GM12878 (cell line): ENCODE measurements at regions not wholly inside any gene's neighbourhood (a gene's known extent, or its start where the extent isn't known, plus 50 kb on each side); places are given as distances from the start of the nearest gene placed in this dataset.

Experiments used
- ATAC-seq: fragments of 200-7000 bp; cut with Tn5 transposase; 3 replicates; pipeline ENCODE4 v1.9.1; 2020; ENCODE audit warnings: mild to moderate bottlenecking, moderate library complexity
- BruUV-seq: library from RNA; stranded (reverse); fragments of 400-500 nt; replicated peaks from 2 replicates; lab custom pipeline; 2021; lab: Mats Ljungman, UMichigan
- CTCF ChIA-PET: fragments of 300-600 bp; sonication (Branson Sonifier 250); formaldehyde crosslinking; extraction: SDS; loops from one replicate; lab custom pipeline; 2021; ENCODE audit warnings: inconsistent platforms; lab: Yijun Ruan, JAX
- POLR2A ChIA-PET: fragments of 350-600 bp; formaldehyde crosslinking; extraction: SDS; loops from one replicate; lab custom pipeline; 2021; ENCODE audit warnings: inconsistent platforms; lab: Charles Lee
- RAD21 ChIA-PET: fragments of 300-600 bp; sonication (Branson Sonifier 250); formaldehyde crosslinking; loops from one replicate; lab custom pipeline; 2023; ENCODE audit warnings: antibody characterized with exemption; ENCODE audit not compliant: unreplicated experiment; lab: Charles Lee
- SMC1A ChIA-PET: fragments of 300-600 bp; sonication (Branson Sonifier 250); formaldehyde crosslinking; loops from one replicate; lab custom pipeline; 2023; ENCODE audit not compliant: unreplicated experiment, uncharacterized antibody; lab: Charles Lee
- DNase-seq: peaks from one replicate; pipeline ENCODE4 v3.0.0-alpha.2; 2011; ENCODE audit warnings: low read depth, low spot score
- FAIRE-seq: peaks from 3 replicates; lab custom pipeline; 2011; peaks lifted over from hg19 to GRCh38; lab: Jason Lieb, UNC
- H2AFZ ChIP-seq: 2 replicates; pipeline ENCODE4 v1.6.0; 2011; ENCODE audit warnings: low read depth, low read length, control low read depth; ENCODE audit not compliant: control insufficient read depth
- H3K27ac ChIP-seq: 2 replicates; pipeline ENCODE4 v1.5.1; 2011; ENCODE audit warnings: control low read depth; ENCODE audit not compliant: control insufficient read depth, insufficient read depth
- H3K27me3 ChIP-seq, 2 experiments: replicated peaks in 1 of 2; 2 replicates each; pipeline versions ENCODE4 v1.6.0 to v1.6.1; 2011; ENCODE audit warnings: low read length in 1 of 2; ENCODE audit not compliant: control insufficient read depth in 2 of 2, insufficient read depth in 2 of 2
- H3K36me3 ChIP-seq, 2 experiments: 2 replicates each; pipeline ENCODE4 v1.5.1; 2011; ENCODE audit warnings: low read length in 1 of 2; ENCODE audit not compliant: control insufficient read depth in 2 of 2, insufficient read depth in 2 of 2
- H3K4me1 ChIP-seq: 2 replicates; pipeline ENCODE4 v1.6.1; 2011; ENCODE audit warnings: mild to moderate bottlenecking, low read length, moderate library complexity, mixed read lengths; ENCODE audit not compliant: control insufficient read depth, insufficient read depth
- H3K4me2 ChIP-seq: 2 replicates; pipeline ENCODE4 v1.6.0; 2011; ENCODE audit warnings: control low read depth; ENCODE audit not compliant: control insufficient read depth, insufficient read depth
- H3K4me3 ChIP-seq: fragments of 200-600 bp; sonication (generic); 2 replicates; pipeline ENCODE4 v1.5.1; 2016
- H3K79me2 ChIP-seq: 2 replicates; pipeline ENCODE4 v1.6.0; 2011; ENCODE audit warnings: low read length; ENCODE audit not compliant: control insufficient read depth, insufficient read depth
- H3K9ac ChIP-seq: 2 replicates; pipeline ENCODE4 v1.8.0; 2011; ENCODE audit warnings: low read length, control low read depth, mixed read lengths; ENCODE audit not compliant: control insufficient read depth, insufficient read depth
- H3K9me3 ChIP-seq: replicated peaks from 3 replicates; pipeline ENCODE4 v1.5.1; 2011; ENCODE audit warnings: mild to moderate bottlenecking, low read length; ENCODE audit not compliant: control insufficient read depth, insufficient read depth
- H4K20me1 ChIP-seq: 2 replicates; pipeline ENCODE4 v1.6.0; 2011; ENCODE audit not compliant: control insufficient read depth, insufficient read depth
- BHLHE40 ChIP-seq, 2 experiments: fragments of 450-650 bp in 1 of 2; IDR thresholded peaks; 2 replicates each; pipeline ENCODE4 v1.6.1; 2011 to 2017; ENCODE audit warnings: low read depth in 2 of 2, borderline replicate concordance in 1 of 2, improper control_type of control experiment in 1 of 2, low read length in 1 of 2, mild to moderate bottlenecking in 1 of 2
- CEBPZ ChIP-seq: fragments of 150-350 bp; IDR thresholded peaks from 2 replicates; pipeline ENCODE4 v1.6.1; 2016; ENCODE audit warnings: low read depth, low read length
- FOXM1 ChIP-seq: IDR thresholded peaks from 2 replicates; pipeline ENCODE4 v1.6.1; 2012; ENCODE audit warnings: low read depth, mild to moderate bottlenecking, inconsistent platforms, low read length, moderate library complexity
- IRF4 ChIP-seq: IDR thresholded peaks from 2 replicates; pipeline ENCODE4 v1.6.1; 2011; ENCODE audit warnings: low read depth, low read length
- MEF2B ChIP-seq: fragments of 450-650 bp; IDR thresholded peaks from 2 replicates; pipeline ENCODE4 v1.6.1; 2018; ENCODE audit warnings: mild to moderate bottlenecking, moderate library complexity; ENCODE audit not compliant: partially characterized antibody, poor library complexity, severe bottlenecking
- POLR2A ChIP-seq: IDR thresholded peaks from 2 replicates; pipeline ENCODE4 v1.6.1; 2011; ENCODE audit warnings: low read depth, mild to moderate bottlenecking, low read length
- SIN3A ChIP-seq: IDR thresholded peaks from 2 replicates; pipeline ENCODE4 v1.6.1; 2012; ENCODE audit warnings: low read depth, low read length, improper control_type of control experiment
- SPI1 ChIP-seq: IDR thresholded peaks from 2 replicates; pipeline ENCODE4 v1.6.1; 2011; ENCODE audit warnings: low read depth, mild to moderate bottlenecking, low read length, moderate library complexity, borderline replicate concordance; ENCODE audit not compliant: insufficient read depth
- SREBF2 ChIP-seq: IDR thresholded peaks from 2 replicates; pipeline ENCODE4 v1.6.1; 2012; ENCODE audit warnings: mild to moderate bottlenecking, low read length
- TARDBP ChIP-seq: IDR thresholded peaks from 2 replicates; pipeline ENCODE4 v1.6.1; 2016; ENCODE audit warnings: borderline replicate concordance
- WGBS: methylation state at CpG from one replicate; pipeline ENCODE4 v1.1.6; 2016; ENCODE audit warnings: low lambda C conversion rate; ENCODE audit not compliant: insufficient replicate concordance, insufficient coverage; ENCODE audit errors: missing lambda C conversion rate; 5-methylcytosine and 5-hydroxymethylcytosine counted together
- in situ Hi-C: fragments of 300-500 bp; cut with MboI; formaldehyde crosslinking; loops from 9 replicates; pipeline ENCODE4 v1.14.3; 2018; ENCODE audit warnings: mixed read lengths
- intact Hi-C: fragments of 100-400 bp; cut with micrococcal nuclease; formaldehyde crosslinking; loops from one replicate; pipeline ENCODE4 v1.14.2; 2022; ENCODE audit not compliant: unreplicated experiment
- TF ChIP-seq, protein P1 (sequence below): fragments of 450-650 bp; IDR thresholded peaks from 2 replicates; pipeline ENCODE4 v1.6.1; 2017; ENCODE audit warnings: low read depth, mild to moderate bottlenecking, moderate library complexity

- DNase-seq (no peak), FAIRE-seq (no peak), ATAC-seq (no peak)
- Histone ChIP-seq H3K36me3 (no peaks in the 10 kb centered on the region), H3K4me3 (no peak overlapping the region), H3K27ac (no peak overlapping the region), H3K4me2 (no peak overlapping the region), H2AFZ (no peak overlapping the region), H4K20me1 (no peaks in the 10 kb centered on the region), H3K4me1 (no peaks in the 10 kb centered on the region), H3K9me3 (no peaks in the 10 kb centered on the region), H3K9ac (no peak overlapping the region), H3K27me3 (no peaks in the 10 kb centered on the region), H3K79me2 (no peaks in the 10 kb centered on the region)
- TF ChIP-seq SIN3A (no peak), POLR2A (no peak), BHLHE40 (IDR thresholded peaks at IDR 0.05; ENCODE audit: borderline replicate concordance in 1 of 2, low read depth in 2 of 2, low read length in 1 of 2) (no peak), SPI1 (no peak), MEF2B (no peak), CEBPZ (no peak), TARDBP (no peak), FOXM1 (no peak), IRF4 (no peak), SREBF2 (no peak)
- TF ChIP-seq, protein P1, sequence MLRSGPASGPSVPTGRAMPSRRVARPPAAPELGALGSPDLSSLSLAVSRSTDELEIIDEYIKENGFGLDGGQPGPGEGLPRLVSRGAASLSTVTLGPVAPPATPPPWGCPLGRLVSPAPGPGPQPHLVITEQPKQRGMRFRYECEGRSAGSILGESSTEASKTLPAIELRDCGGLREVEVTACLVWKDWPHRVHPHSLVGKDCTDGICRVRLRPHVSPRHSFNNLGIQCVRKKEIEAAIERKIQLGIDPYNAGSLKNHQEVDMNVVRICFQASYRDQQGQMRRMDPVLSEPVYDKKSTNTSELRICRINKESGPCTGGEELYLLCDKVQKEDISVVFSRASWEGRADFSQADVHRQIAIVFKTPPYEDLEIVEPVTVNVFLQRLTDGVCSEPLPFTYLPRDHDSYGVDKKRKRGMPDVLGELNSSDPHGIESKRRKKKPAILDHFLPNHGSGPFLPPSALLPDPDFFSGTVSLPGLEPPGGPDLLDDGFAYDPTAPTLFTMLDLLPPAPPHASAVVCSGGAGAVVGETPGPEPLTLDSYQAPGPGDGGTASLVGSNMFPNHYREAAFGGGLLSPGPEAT = no peak
- ChIA-PET RAD21 (no interaction called here), CTCF (interaction anchor here (1.0 kb wide), 1 partner anchor 28 kb away, joined by 3 read pairs; no protein-coding TSS in a partner anchor), SMC1A (interaction anchor here (0.6 to 2.0 kb wide), 3 partner anchors 12 to 724 kb away, joined by 3 to 6 read pairs (median 3); no protein-coding TSS in a partner anchor), POLR2A (no interaction called here)
- intact Hi-C loops (no loop called here), in situ Hi-C loops (no loop called here)
- no TSS peak for BruUV-seq
- 13% methylated on average over 3 of the region's 3 CpGs for WGBS
Observed at GRCh38 chr3:157807280-157807679, 298.9 kb downstream of the SHOX2 start.
